K562 (cell line): ENCODE measurements at regions not wholly inside any gene's neighbourhood (a gene's known extent, or its start where the extent isn't known, plus 50 kb on each side); places are given as distances from the start of the nearest gene placed in this dataset.

Experiments
- CTBP1 ChIP-seq: fragments of 450-650 bp; IDR thresholded peaks from 2 replicates; pipeline ENCODE4 v1.6.1; 2016; ENCODE audit warnings: borderline replicate concordance
- CUX1 ChIP-seq: fragments of 200-800 bp; sonication (Bioruptor generic); IDR thresholded peaks from 2 replicates; pipeline ENCODE4 v1.6.1; 2016; ENCODE audit warnings: missing genetic modification characterization, missing compliant biosample characterization
- DMBX1 ChIP-seq: fragments of 250-450 bp; sonication (Bioruptor Pico); IDR thresholded peaks from 2 replicates; pipeline ENCODE4 v1.8.0; 2022; ENCODE audit warnings: inconsistent platforms, mild to moderate bottlenecking, moderate library complexity, borderline replicate concordance
- MAFK ChIP-seq: IDR thresholded peaks from 2 replicates; pipeline ENCODE4 v1.6.1; 2011; ENCODE audit warnings: low read length, improper control_type of control experiment
- MGA ChIP-seq: fragments of 450-650 bp; IDR thresholded peaks from 2 replicates; pipeline ENCODE4 v1.6.1; 2016; ENCODE audit warnings: mild to moderate bottlenecking, moderate library complexity
- SOX6 ChIP-seq: fragments of 450-650 bp; IDR thresholded peaks from 2 replicates; pipeline ENCODE4 v1.6.1; 2014; ENCODE audit warnings: mild to moderate bottlenecking
- TAF9B ChIP-seq: fragments of 450-650 bp; IDR thresholded peaks from 2 replicates; pipeline ENCODE4 v1.6.1; 2018; ENCODE audit warnings: mild to moderate bottlenecking; ENCODE audit not compliant: partially characterized antibody
- ZNF175 ChIP-seq: fragments of 200-800 bp; sonication (Bioruptor generic); IDR thresholded peaks from 2 replicates; pipeline ENCODE4 v1.6.1; 2016; ENCODE audit warnings: low read depth, mild to moderate bottlenecking, missing genetic modification characterization, missing compliant biosample characterization
- ZNF184 ChIP-seq: sonication (generic); formaldehyde crosslinking; IDR thresholded peaks from 2 replicates; pipeline ENCODE4 v1.5.0; 2020; ENCODE audit warnings: missing genetic modification reagents
- ZNF277 ChIP-seq: fragments of 250-450 bp; sonication (Bioruptor Pico); IDR thresholded peaks from 2 replicates; pipeline ENCODE4 v1.8.0; 2022; ENCODE audit warnings: inconsistent platforms, mild to moderate bottlenecking, moderate library complexity, borderline replicate concordance
- ZNF764 ChIP-seq: fragments of 250-450 bp; sonication (Bioruptor Pico); IDR thresholded peaks from 2 replicates; pipeline ENCODE4 v1.4.0; 2020; ENCODE audit warnings: low read depth, mild to moderate bottlenecking, moderate library complexity

DNA sequence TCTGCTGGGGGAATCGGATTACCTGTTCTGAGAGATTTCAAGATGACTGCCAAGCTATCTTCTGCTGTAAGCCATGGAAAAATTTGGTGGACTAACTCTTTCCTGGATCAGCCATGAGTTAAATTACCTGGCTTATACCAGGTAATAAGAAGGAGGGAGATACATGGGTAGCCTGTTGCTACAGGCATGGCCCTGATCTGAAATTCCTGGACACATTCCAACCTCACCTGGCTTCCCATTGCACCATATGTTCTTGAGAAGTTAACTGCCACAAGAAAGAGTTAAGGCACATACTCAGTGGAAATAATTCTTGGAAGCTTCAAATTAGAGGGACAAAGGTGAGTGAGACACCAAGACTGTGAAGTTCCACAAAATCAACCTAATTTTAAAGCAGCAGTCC is 371.3 kb downstream of the ACTL7B start (continued):
- TF ChIP-seq MGA, result no peak
- no peak for TF ChIP-seq ZNF184
- TF ChIP-seq TAF9B, result no peak
- TF ChIP-seq DMBX1, result no peak
- no peak for TF ChIP-seq ZNF764 (CRISPR knock-in tag)
- no peak for TF ChIP-seq ZNF175 (CRISPR knock-in tag)
- TF ChIP-seq SOX6, result no peak
- no peak for TF ChIP-seq CUX1 (CRISPR knock-in tag)
- no peak for TF ChIP-seq MAFK
- TF ChIP-seq CTBP1, result no peak
- TF ChIP-seq ZNF277, result no peak
